ENCODE measurements at regions not wholly inside any gene's neighbourhood (a gene's known extent, or its start where the extent isn't known, plus 50 kb on each side); places are given as distances from the start of the nearest gene placed in this dataset.
A peak's percentile ranks its signal among the peaks of the same experiment; 100 is the strongest.
"Not testable (repeated sequence)": the region's sequence is repeated elsewhere in the genome, so short reads cannot be mapped to it uniquely, and the experiment has no call there.

DNA sequence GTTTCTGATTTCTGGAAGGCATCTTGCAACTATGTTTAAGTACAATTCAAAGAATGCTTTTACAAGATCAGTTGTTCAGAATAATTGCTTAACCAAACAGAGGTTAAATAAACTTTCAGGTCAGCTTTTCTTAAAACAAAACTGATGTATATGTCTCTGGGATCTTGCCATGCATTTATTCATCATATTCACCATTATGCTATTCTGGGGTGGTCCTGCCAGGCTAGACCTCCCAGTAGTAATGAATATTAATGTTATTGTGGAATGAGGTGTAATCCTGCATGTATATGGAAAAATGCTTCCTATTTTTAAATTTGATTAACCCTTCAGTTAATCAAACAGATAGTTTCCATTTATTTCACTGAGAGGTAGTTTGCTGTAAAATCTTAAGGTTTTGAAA lies 129.3 kb upstream of the RGPD4 start:
- Histone ChIP-seq H3K36me3 (ENCODE audit: insufficient read depth, low read length) (no peaks in the 10 kb centered on the region), H3K27me3 (ENCODE audit: control insufficient read depth, insufficient read depth, low read length) (peaks cover 6% of the 10 kb centered on the region), H3K4me2 (ENCODE audit: low read length) (no peak overlapping the region), H3K4me3 (ENCODE audit: low read length) (no peak overlapping the region), H3K4me1 (ENCODE audit: control insufficient read depth, insufficient read depth, low read length) (no peaks in the 10 kb centered on the region), H3K9me3 (replicated peaks; ENCODE audit: low read length) (no peaks in the 10 kb centered on the region), H3K9ac (ENCODE audit: low read depth, low read length) (no peak overlapping the region)

DNA sequence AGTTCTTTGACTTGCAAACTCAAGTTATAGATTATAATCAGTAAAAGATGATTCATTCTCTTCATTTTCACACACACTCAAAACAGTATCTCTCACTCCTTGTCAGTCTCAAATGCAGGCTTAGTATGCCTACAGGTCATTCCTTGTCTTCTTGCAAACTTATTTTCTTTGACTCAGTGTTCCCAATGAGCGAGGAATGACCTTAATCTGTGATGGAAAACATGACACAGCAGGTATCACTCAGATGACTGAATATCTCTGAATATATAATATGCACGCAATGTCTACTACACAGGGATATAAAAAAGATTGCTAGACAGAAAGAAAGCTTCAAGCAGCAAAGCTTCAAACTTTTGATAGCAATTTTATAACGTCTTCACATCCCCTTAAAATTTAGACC lies 127.8 kb upstream of the RGPD4 start:
- Histone ChIP-seq H3K4me1 (ENCODE audit: control insufficient read depth, insufficient read depth, low read length) (no peaks in the 10 kb centered on the region), H3K9me3 (replicated peaks; ENCODE audit: low read length) (no peaks in the 10 kb centered on the region), H3K36me3 (ENCODE audit: insufficient read depth, low read length) (no peaks in the 10 kb centered on the region), H3K4me2 (ENCODE audit: low read length) (no peak overlapping the region), H3K4me3 (ENCODE audit: low read length) (no peak overlapping the region), H3K27me3 (ENCODE audit: control insufficient read depth, insufficient read depth, low read length) (peaks cover 6% of the 10 kb centered on the region), H3K9ac (ENCODE audit: low read depth, low read length) (no peak overlapping the region)

DNA sequence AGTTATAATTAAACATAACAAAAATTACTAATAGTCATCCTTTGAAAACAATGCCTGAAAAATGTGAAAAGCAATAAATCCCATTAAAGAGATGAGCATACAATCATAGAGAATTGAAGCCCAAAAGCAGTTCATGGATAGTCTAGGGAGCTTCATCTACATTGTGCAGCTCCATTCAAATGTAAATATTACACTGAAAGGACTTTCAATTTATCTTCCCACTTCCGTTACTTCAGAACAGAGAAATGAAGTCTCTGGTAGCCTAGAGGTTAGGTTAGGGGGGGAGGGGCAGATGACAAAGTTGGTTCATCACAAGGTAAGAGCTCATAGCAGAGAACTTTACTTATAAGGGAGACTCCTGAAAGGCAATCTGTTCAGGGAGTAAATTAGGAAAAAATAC lies 126.6 kb upstream of the RGPD4 start:
- Histone ChIP-seq H3K9ac (ENCODE audit: low read depth, low read length) (no peak overlapping the region), H3K27me3 (ENCODE audit: control insufficient read depth, insufficient read depth, low read length) (peaks cover 6% of the 10 kb centered on the region), H3K36me3 (ENCODE audit: insufficient read depth, low read length) (no peaks in the 10 kb centered on the region), H3K4me3 (ENCODE audit: low read length) (no peak overlapping the region), H3K4me1 (ENCODE audit: control insufficient read depth, insufficient read depth, low read length) (no peaks in the 10 kb centered on the region), H3K4me2 (ENCODE audit: low read length) (no peak overlapping the region), H3K9me3 (replicated peaks; ENCODE audit: low read length) (no peaks in the 10 kb centered on the region)

DNA sequence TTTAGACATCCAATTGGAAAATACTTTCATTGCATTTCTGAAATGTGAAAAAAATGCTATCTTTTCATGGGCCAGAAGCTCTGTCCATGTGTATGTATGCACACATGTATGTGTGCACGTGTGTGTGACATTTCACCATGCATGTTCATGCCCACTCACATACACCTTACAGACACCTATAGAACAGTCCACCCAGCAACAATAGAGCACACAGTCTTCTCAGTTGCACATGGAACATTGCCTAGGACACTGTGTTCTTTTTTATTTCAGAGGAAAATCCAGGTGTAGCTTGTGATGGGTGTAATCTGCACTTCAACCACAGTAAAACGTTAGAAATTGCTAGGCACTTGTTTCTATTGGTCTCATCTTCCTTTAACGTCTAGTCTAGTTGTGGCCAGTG lies 114.8 kb upstream of the RGPD4 start:
- Histone ChIP-seq H3K4me1 (ENCODE audit: control insufficient read depth, insufficient read depth, low read length) (no peaks in the 10 kb centered on the region), H3K4me3 (ENCODE audit: low read length) (no peak overlapping the region), H3K27me3 (ENCODE audit: control insufficient read depth, insufficient read depth, low read length) (no peaks in the 10 kb centered on the region), H3K4me2 (ENCODE audit: low read length) (no peak overlapping the region), H3K9ac (ENCODE audit: low read depth, low read length) (no peak overlapping the region), H3K36me3 (ENCODE audit: insufficient read depth, low read length) (no peaks in the 10 kb centered on the region), H3K9me3 (replicated peaks; ENCODE audit: low read length) (no peaks in the 10 kb centered on the region)

DNA sequence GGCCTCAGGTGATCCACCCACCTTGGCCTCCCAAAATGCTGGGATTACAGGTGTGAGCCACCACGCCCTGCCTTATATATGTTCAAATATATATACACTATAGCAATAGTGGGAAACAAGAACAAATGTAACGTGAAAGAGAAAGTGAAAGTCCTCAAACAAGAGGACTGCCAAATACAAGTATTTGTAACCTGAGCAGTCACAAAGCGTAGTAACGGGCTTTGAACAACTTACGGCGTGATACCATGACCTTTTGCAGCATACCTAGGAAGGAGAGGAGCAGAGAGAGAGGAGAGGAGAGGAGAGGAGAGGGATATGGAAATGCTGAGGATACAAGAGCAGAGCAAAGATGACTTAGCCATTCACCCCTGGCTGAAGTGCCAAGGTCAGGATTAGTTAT lies 113.8 kb upstream of the RGPD4 start:
- Histone ChIP-seq H3K4me2 (ENCODE audit: low read length) (peak overlapping the region; percentile 74), H3K4me3 (ENCODE audit: low read length) (peak overlapping the region; percentile 44), H3K27me3 (ENCODE audit: control insufficient read depth, insufficient read depth, low read length) (no peaks in the 10 kb centered on the region), H3K36me3 (ENCODE audit: insufficient read depth, low read length) (no peaks in the 10 kb centered on the region), H3K9ac (ENCODE audit: low read depth, low read length) (no peak overlapping the region), H3K4me1 (ENCODE audit: control insufficient read depth, insufficient read depth, low read length) (no peaks in the 10 kb centered on the region), H3K9me3 (replicated peaks; ENCODE audit: low read length) (no peaks in the 10 kb centered on the region)

DNA sequence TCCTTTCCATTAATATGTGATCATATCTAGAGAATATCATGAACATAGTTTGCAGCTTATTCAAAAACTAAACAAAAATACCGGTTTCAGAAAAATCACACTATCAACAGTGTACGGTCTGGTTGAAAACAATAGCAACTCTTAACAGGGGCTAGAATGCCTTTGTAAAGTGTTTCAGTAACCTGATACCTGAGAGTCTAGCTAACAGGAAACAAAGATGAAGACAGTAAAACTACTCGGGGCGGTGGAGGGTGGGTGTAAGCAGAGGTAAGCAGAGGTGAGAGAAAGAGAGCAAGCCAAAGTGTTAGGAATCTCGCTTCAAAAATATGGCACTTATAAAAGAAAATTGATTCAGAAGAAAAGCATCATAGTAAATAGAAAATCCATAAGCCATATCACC lies 109.0 kb upstream of the RGPD4 start:
- no peak overlapping the region for H3K4me3 ChIP-seq (ENCODE audit: low read length)
- H3K27me3 ChIP-seq (ENCODE audit: control insufficient read depth, insufficient read depth, low read length), result no peaks in the 10 kb centered on the region
- H3K4me2 ChIP-seq (ENCODE audit: low read length), result no peak overlapping the region
- no peaks in the 10 kb centered on the region for H3K9me3 ChIP-seq (replicated peaks; ENCODE audit: low read length)
- peaks cover 3% of the 10 kb centered on the region for H3K4me1 ChIP-seq (ENCODE audit: control insufficient read depth, insufficient read depth, low read length)
- H3K36me3 ChIP-seq (ENCODE audit: insufficient read depth, low read length), result no peaks in the 10 kb centered on the region
- H3K9ac ChIP-seq (ENCODE audit: low read depth, low read length), result no peak overlapping the region

DNA sequence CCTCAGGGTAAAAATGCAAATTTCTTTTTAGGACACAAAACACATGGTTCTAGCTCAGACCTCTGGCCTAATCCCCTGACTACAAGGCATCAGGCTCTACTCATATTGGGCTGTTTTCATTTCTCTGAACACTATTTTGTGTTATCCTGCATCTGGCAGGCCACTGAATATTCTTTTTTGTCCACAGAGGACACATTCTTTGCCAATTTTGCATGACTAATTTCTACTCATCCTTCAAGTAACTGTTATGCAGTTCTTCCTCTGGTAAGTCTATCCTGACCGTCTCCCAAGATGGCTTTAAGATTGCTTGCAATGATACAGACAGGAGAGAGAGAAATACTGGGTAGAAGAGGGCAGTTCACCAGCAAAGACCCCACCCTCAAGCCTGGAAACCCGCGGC lies 107.6 kb upstream of the RGPD4 start:
- Histone ChIP-seq H3K36me3 (ENCODE audit: insufficient read depth, low read length) (no peaks in the 10 kb centered on the region), H3K27me3 (ENCODE audit: control insufficient read depth, insufficient read depth, low read length) (no peaks in the 10 kb centered on the region), H3K9ac (ENCODE audit: low read depth, low read length) (no peak overlapping the region), H3K9me3 (replicated peaks; ENCODE audit: low read length) (no peaks in the 10 kb centered on the region), H3K4me1 (ENCODE audit: control insufficient read depth, insufficient read depth, low read length) (peaks cover 3% of the 10 kb centered on the region), H3K4me3 (ENCODE audit: low read length) (no peak overlapping the region), H3K4me2 (ENCODE audit: low read length) (no peak overlapping the region)

DNA sequence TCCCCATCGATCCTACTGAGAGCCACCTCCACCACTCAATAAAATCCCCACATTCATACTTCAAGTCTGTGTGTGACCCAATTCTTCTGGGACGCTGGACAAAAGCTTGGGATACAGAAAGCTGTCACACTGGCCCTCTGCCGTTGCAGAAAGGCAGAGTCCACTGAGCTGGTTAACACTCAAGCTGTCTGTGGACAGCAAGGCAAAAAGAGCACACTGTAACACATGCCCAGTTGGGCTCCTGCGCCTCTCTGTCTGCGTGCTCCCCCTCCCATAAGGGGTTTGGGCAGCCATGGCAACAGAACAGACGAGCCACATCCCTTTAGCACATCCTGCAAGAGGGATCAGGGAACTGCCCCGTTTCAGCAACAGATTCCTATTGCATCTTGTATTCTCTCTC lies 106.9 kb upstream of the RGPD4 start:
- Histone ChIP-seq H3K36me3 (ENCODE audit: insufficient read depth, low read length) (no peaks in the 10 kb centered on the region), H3K4me3 (ENCODE audit: low read length) (no peak overlapping the region), H3K4me1 (ENCODE audit: control insufficient read depth, insufficient read depth, low read length) (peaks cover 3% of the 10 kb centered on the region), H3K9me3 (replicated peaks; ENCODE audit: low read length) (no peaks in the 10 kb centered on the region), H3K9ac (ENCODE audit: low read depth, low read length) (no peak overlapping the region), H3K4me2 (ENCODE audit: low read length) (no peak overlapping the region), H3K27me3 (ENCODE audit: control insufficient read depth, insufficient read depth, low read length) (no peaks in the 10 kb centered on the region)

DNA sequence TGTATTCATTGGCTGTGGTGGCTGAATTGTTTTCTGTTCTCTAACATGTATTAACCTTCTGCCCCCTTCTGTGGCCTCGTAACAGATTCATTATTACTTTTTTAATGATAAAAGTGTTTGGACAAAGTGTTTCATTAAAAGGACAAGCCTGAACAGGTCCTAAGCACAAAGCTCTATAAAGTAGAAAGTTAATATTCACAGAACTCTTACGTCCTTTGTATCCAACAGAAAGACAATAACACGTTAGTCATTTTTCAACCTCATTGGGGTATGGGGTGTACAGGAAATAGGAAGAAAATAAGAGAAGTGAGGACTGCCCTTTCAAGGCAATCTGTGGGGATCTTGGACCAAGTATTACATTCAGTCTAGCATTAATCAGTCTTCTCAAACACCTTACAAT lies 105.5 kb upstream of the RGPD4 start:
- no peaks in the 10 kb centered on the region for H3K36me3 ChIP-seq (ENCODE audit: insufficient read depth, low read length)
- H3K4me1 ChIP-seq (ENCODE audit: control insufficient read depth, insufficient read depth, low read length), result peaks cover 3% of the 10 kb centered on the region
- H3K4me3 ChIP-seq (ENCODE audit: low read length), result no peak overlapping the region
- no peaks in the 10 kb centered on the region for H3K27me3 ChIP-seq (ENCODE audit: control insufficient read depth, insufficient read depth, low read length)
- no peak overlapping the region for H3K4me2 ChIP-seq (ENCODE audit: low read length)
- no peaks in the 10 kb centered on the region for H3K9me3 ChIP-seq (replicated peaks; ENCODE audit: low read length)
- H3K9ac ChIP-seq (ENCODE audit: low read depth, low read length), result no peak overlapping the region

DNA sequence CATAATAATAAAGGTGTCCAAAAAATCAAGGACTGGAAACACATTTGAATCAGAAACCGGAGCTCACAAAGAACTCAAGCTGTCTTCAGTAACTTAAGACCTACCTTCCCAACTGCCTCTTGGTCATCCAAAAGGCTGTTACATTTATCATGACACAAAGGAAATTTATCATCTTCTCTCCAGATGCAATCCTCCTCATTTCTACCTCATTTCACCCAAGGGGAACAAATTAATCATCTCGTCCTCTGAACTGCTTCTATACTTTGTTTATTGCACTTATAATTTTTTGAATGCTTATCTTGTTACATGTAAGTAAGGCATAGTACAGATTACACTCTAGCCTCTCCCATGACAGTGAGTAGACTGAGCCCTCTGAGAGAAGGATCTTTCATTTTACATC lies 105.1 kb upstream of the RGPD4 start:
- Histone ChIP-seq H3K9me3 (replicated peaks; ENCODE audit: low read length) (no peaks in the 10 kb centered on the region), H3K4me1 (ENCODE audit: control insufficient read depth, insufficient read depth, low read length) (peaks cover 3% of the 10 kb centered on the region), H3K27me3 (ENCODE audit: control insufficient read depth, insufficient read depth, low read length) (no peaks in the 10 kb centered on the region), H3K9ac (ENCODE audit: low read depth, low read length) (no peak overlapping the region), H3K4me3 (ENCODE audit: low read length) (no peak overlapping the region), H3K36me3 (ENCODE audit: insufficient read depth, low read length) (no peaks in the 10 kb centered on the region), H3K4me2 (ENCODE audit: low read length) (no peak overlapping the region)

DNA sequence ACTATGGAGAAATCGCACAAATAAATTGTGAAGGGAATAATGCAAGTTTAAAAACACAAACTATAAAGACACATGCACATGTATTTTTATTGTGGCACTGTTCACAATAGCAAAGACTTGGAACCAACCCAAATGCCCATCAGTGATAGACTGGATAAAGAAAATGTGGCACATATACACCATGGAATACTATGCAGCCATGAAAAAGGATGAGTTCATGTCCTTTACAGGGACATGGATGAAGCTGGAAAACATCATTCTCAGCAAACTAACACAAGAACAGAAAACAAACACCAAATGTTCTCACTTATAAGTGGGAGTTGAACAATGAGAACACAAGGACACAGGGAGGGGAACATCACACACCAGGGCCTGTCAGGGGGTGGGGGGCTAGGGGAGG lies 100.9 kb upstream of the RGPD4 start:
- not testable (repeated sequence) for H3K9me3 ChIP-seq (replicated peaks; ENCODE audit: low read length); H3K36me3 ChIP-seq (ENCODE audit: insufficient read depth, low read length); H3K4me3 ChIP-seq (ENCODE audit: low read length); H3K9ac ChIP-seq (ENCODE audit: low read depth, low read length); H3K4me2 ChIP-seq (ENCODE audit: low read length); H3K27me3 ChIP-seq (ENCODE audit: control insufficient read depth, insufficient read depth, low read length); H3K4me1 ChIP-seq (ENCODE audit: control insufficient read depth, insufficient read depth, low read length)

DNA sequence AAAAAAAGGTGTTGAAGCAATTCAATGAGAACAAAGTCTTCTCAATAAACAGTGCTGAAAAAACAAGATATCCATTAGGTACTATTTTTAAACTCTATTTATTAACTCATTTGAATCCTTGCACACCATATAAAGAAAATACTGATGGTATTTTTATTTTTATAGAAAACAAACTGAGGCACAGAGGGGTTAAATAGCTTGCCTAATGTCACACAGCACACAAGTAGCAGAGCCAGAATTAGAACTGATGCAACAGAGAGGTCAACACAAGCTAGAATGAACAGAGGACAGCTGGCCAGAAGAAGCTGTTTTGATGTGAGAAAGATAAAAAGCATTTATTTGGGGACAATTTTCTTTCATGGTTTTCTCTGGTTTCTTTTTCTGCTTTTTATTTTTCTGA lies 99.4 kb upstream of the RGPD4 start:
- Histone ChIP-seq H3K4me1 (ENCODE audit: control insufficient read depth, insufficient read depth, low read length) (peaks cover 7% of the 10 kb centered on the region), H3K9ac (ENCODE audit: low read depth, low read length) (no peak overlapping the region), H3K36me3 (ENCODE audit: insufficient read depth, low read length) (no peaks in the 10 kb centered on the region), H3K9me3 (replicated peaks; ENCODE audit: low read length) (no peaks in the 10 kb centered on the region), H3K4me3 (ENCODE audit: low read length) (no peak overlapping the region), H3K27me3 (ENCODE audit: control insufficient read depth, insufficient read depth, low read length) (no peaks in the 10 kb centered on the region), H3K4me2 (ENCODE audit: low read length) (no peak overlapping the region)

DNA sequence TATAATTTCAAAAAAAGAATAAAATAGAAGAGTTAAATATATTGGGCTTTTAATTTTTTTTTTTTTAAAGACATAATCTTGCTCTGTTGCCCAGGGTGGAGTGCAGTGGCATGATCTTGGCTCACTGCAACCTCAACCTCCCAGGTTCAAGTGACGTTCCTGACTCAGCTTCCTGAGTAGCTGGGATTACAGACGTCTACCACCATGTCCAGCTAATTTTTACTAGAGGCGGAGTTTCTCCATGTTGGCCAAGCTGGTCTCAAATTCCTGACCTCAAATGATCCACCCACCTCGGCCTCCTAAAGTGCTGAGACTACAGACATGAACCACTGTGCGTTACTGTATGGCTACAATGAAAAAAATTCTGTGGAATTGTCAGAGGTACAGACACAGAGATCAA lies 98.1 kb upstream of the RGPD4 start:
- H3K4me1 ChIP-seq (ENCODE audit: control insufficient read depth, insufficient read depth, low read length), result peaks cover 7% of the 10 kb centered on the region
- H3K9me3 ChIP-seq (replicated peaks; ENCODE audit: low read length), result no peaks in the 10 kb centered on the region

More for the DNA sequence above, 98.1 kb upstream of the RGPD4 start:
- Histone ChIP-seq H3K4me2 (ENCODE audit: low read length) (no peak overlapping the region), H3K4me3 (ENCODE audit: low read length) (no peak overlapping the region), H3K36me3 (ENCODE audit: insufficient read depth, low read length) (no peaks in the 10 kb centered on the region), H3K9ac (ENCODE audit: low read depth, low read length) (no peak overlapping the region), H3K27me3 (ENCODE audit: control insufficient read depth, insufficient read depth, low read length) (no peaks in the 10 kb centered on the region)

All from skeletal muscle satellite cell (primary cell).